Suprapubic skin (tissue), 4 donors: ENCODE measurements at regions not wholly inside any gene's neighbourhood (a gene's known extent, or its start where the extent isn't known, plus 50 kb on each side); places are given as distances from the start of the nearest gene placed in this dataset.

Source experiments
- DNase-seq, 2 donors: peaks; one replicate each; pipeline ENCODE4 v3.0.0-alpha.2; 2019; ENCODE audit warnings: low spot score in 2 of 2
- H3K27ac ChIP-seq: fragments of 200-600 bp; sonication (generic); one replicate; pipeline ENCODE4 v1.5.1; 2019
- H3K27me3 ChIP-seq: fragments of 200-600 bp; sonication (generic); one replicate; pipeline ENCODE4 v1.5.1; 2019
- H3K36me3 ChIP-seq: fragments of 200-600 bp; sonication (generic); one replicate; pipeline ENCODE4 v1.5.1; 2019
- H3K4me1 ChIP-seq: fragments of 200-600 bp; sonication (generic); one replicate; pipeline ENCODE4 v1.5.1; 2019
- H3K4me3 ChIP-seq: fragments of 200-600 bp; sonication (generic); one replicate; pipeline ENCODE4 v1.5.1; 2019; ENCODE audit warnings: mild to moderate bottlenecking
- H3K9me3 ChIP-seq: fragments of 200-600 bp; sonication (generic); one replicate; pipeline ENCODE4 v1.5.1; 2019
- CTCF ChIP-seq, 2 donors: fragments of 200-600 bp in 1 of 2; fragments of 450-650 bp in 1 of 2; sonication (generic) in 1 of 2; IDR thresholded peaks; one replicate each; pipeline ENCODE4 v1.5.1; 2016 to 2019; ENCODE audit warnings: antibody characterized with exemption in 2 of 2, mild to moderate bottlenecking in 1 of 2, moderate library complexity in 1 of 2
- EP300 ChIP-seq: sonication (generic); formaldehyde crosslinking; IDR thresholded peaks from one replicate; pipeline ENCODE4 v1.6.1; 2017; ENCODE audit warnings: antibody characterized with exemption
- POLR2A ChIP-seq, 2 donors: fragments of 450-650 bp; IDR thresholded peaks; one replicate each; pipeline ENCODE4 v1.6.1; 2017; ENCODE audit warnings: antibody characterized with exemption in 2 of 2, mild to moderate bottlenecking in 2 of 2, moderate library complexity in 2 of 2
- POLR2AphosphoS5 ChIP-seq, 3 donors: sonication (generic); formaldehyde crosslinking; IDR thresholded peaks; one replicate each; pipeline ENCODE4 v1.6.1; 2017; ENCODE audit warnings: antibody characterized with exemption in 3 of 3
- WGBS: methylation state at CpG from one replicate; pipeline ENCODE4 v1.1.5; 2018; 5-methylcytosine and 5-hydroxymethylcytosine counted together

- Histone ChIP-seq H3K27ac (no peak overlapping the region), H3K9me3 (no peaks in the 10 kb centered on the region), H3K4me3 (no peak overlapping the region), H3K27me3 (no peaks in the 10 kb centered on the region), H3K4me1 (no peaks in the 10 kb centered on the region), H3K36me3 (no peaks in the 10 kb centered on the region)
- WGBS: 45% methylated on average over 4 of the region's 4 CpGs
- DNase-seq: no peak
- TF ChIP-seq POLR2AphosphoS5 (IDR thresholded peaks at IDR 0.05) (no peak), EP300 (no peak), CTCF (IDR thresholded peaks at IDR 0.05) (no peak), POLR2A (IDR thresholded peaks at IDR 0.05) (no peak)
Observed at GRCh38 chr13:58165617-58166016, 534.1 kb downstream of the PCDH17 start.

GRCh38 chr13:58181111-58181510 is 549.6 kb downstream of the PCDH17 start:
- no peaks in the 10 kb centered on the region for H3K36me3 ChIP-seq
- H3K4me3 ChIP-seq: no peak overlapping the region
- H3K9me3 ChIP-seq: no peaks in the 10 kb centered on the region
- no peak overlapping the region for H3K27ac ChIP-seq
- no peaks in the 10 kb centered on the region for H3K4me1 ChIP-seq
- TF ChIP-seq CTCF (IDR thresholded peaks at IDR 0.05) (no peak), POLR2A (IDR thresholded peaks at IDR 0.05) (no peak), EP300 (no peak), POLR2AphosphoS5 (IDR thresholded peaks at IDR 0.05) (no peak)
- DNase-seq: peak in 1 of 2 donors; percentile 76
- H3K27me3 ChIP-seq: no peaks in the 10 kb centered on the region
- 93% methylated on average over 3 of the region's 3 CpGs for WGBS

- TF ChIP-seq CTCF (IDR thresholded peaks at IDR 0.05) (no peak), EP300 (no peak), POLR2AphosphoS5 (IDR thresholded peaks at IDR 0.05) (no peak), POLR2A (IDR thresholded peaks at IDR 0.05) (no peak)
- DNase-seq: no peak
- Histone ChIP-seq H3K4me1 (no peaks in the 10 kb centered on the region), H3K9me3 (peaks cover 4% of the 10 kb centered on the region), H3K27ac (no peak overlapping the region), H3K4me3 (no peak overlapping the region), H3K36me3 (no peaks in the 10 kb centered on the region), H3K27me3 (no peaks in the 10 kb centered on the region)
- 81% methylated on average over 4 of the region's 4 CpGs for WGBS
Observed at GRCh38 chr13:58187881-58188280, 556.3 kb downstream of the PCDH17 start.

GRCh38 chr13:58190577-58190976 is 559.0 kb downstream of the PCDH17 start:
- WGBS: 51% methylated on average over 4 of the region's 4 CpGs
- H3K36me3 ChIP-seq: no peaks in the 10 kb centered on the region
- no peak for DNase-seq
- H3K27ac ChIP-seq: no peak overlapping the region
- H3K27me3 ChIP-seq: no peaks in the 10 kb centered on the region
- peaks cover 4% of the 10 kb centered on the region for H3K9me3 ChIP-seq
- H3K4me1 ChIP-seq: no peaks in the 10 kb centered on the region
- no peak overlapping the region for H3K4me3 ChIP-seq
- TF ChIP-seq POLR2AphosphoS5 (IDR thresholded peaks at IDR 0.05): no peak
- no peak for TF ChIP-seq POLR2A (IDR thresholded peaks at IDR 0.05)
- no peak for TF ChIP-seq EP300
- TF ChIP-seq CTCF (IDR thresholded peaks at IDR 0.05): no peak

GRCh38 chr13:58191754-58192153 is 560.2 kb downstream of the PCDH17 start:
- no peak overlapping the region for H3K27ac ChIP-seq
- TF ChIP-seq POLR2AphosphoS5 (IDR thresholded peaks at IDR 0.05): no peak
- TF ChIP-seq CTCF (IDR thresholded peaks at IDR 0.05): no peak
- no peak for TF ChIP-seq POLR2A (IDR thresholded peaks at IDR 0.05)
- TF ChIP-seq EP300: no peak
- H3K36me3 ChIP-seq: no peaks in the 10 kb centered on the region
- H3K27me3 ChIP-seq: no peaks in the 10 kb centered on the region
- H3K4me1 ChIP-seq: no peaks in the 10 kb centered on the region
- 83% methylated on average over 1 of the region's 1 CpG for WGBS
- no peak for DNase-seq
- no peak overlapping the region for H3K4me3 ChIP-seq
- H3K9me3 ChIP-seq: peaks cover 8% of the 10 kb centered on the region
